ENCODE measurements at regions not wholly inside any gene's neighbourhood (a gene's known extent, or its start where the extent isn't known, plus 50 kb on each side); places are given as distances from the start of the nearest gene placed in this dataset.

DNA sequence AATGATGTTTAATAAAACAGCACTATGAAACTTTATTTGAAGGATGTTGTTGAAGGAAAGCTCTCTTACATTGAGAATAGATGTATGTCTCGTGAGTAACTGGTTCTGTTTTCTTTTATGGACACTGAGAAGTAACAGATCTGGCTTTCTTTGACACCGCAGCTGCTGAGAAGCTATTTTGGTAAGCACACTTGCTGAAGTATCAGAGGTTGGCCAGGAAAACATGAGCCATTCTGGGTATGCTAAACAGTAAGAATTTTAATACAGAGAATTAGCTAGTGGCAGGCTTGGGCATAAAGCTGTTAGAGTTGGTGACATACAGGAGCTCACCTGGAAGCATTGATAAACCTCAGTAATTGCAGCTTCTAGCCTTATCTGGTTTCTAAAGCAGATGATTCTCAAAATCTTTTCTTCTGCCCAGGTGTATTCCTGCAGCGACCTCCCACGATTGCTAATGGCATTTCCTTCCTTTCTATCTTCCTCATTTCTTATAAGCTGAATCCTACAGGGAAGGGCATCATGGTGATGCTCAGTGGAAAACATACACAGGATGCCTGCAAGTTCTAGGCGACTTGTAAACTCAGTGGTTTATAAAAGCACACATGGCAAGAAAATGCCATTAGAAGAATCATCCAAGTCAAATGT is 291.6 kb upstream of the SLC16A7 start:
- no peak overlapping the region for H3K27ac ChIP-seq (ENCODE audit: low read length)
- H2AFZ ChIP-seq (ENCODE audit: low read length) = no peak overlapping the region

DNA sequence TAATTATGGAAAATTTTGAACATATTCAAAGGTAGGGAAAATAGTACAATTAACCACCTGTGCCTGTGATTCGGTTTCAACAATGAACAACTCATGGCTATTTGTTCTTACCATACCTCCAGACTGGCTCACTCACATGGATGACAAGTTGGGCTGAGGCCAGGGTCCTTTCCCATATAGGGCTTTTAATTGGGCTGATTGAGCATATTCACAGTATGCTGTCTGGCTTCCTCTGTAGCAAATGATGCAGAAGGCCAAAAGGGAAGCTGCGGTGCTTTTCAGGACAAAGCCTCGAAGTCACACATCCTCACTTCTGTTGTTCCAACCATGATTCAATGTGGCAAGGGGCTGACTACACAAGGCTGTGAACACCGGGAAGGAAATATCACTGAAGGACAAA is 297.5 kb upstream of the SLC16A7 start:
- no peaks in the 10 kb centered on the region for H3F3A ChIP-seq (ENCODE audit: insufficient read depth, low read length)
- no peaks in the 10 kb centered on the region for H3K4me1 ChIP-seq (ENCODE audit: low read length)
- no peak overlapping the region for H3K4me2 ChIP-seq (ENCODE audit: low read depth, low read length)
- no peaks in the 10 kb centered on the region for H3K27me3 ChIP-seq (replicated peaks; ENCODE audit: insufficient read depth, low read length)
- no peak for DNase-seq
- no peak for TF ChIP-seq EZH2phosphoT487 (IDR thresholded peaks at IDR 0.05; ENCODE audit: low read length)
- no peak for TF ChIP-seq EZH2 (optimal IDR thresholded peaks at IDR 0.05; ENCODE audit: low read depth, low read length)
- TF ChIP-seq, protein P1, sequence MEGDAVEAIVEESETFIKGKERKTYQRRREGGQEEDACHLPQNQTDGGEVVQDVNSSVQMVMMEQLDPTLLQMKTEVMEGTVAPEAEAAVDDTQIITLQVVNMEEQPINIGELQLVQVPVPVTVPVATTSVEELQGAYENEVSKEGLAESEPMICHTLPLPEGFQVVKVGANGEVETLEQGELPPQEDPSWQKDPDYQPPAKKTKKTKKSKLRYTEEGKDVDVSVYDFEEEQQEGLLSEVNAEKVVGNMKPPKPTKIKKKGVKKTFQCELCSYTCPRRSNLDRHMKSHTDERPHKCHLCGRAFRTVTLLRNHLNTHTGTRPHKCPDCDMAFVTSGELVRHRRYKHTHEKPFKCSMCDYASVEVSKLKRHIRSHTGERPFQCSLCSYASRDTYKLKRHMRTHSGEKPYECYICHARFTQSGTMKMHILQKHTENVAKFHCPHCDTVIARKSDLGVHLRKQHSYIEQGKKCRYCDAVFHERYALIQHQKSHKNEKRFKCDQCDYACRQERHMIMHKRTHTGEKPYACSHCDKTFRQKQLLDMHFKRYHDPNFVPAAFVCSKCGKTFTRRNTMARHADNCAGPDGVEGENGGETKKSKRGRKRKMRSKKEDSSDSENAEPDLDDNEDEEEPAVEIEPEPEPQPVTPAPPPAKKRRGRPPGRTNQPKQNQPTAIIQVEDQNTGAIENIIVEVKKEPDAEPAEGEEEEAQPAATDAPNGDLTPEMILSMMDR (IDR thresholded peaks at IDR 0.05; ENCODE audit: low read length) = no peak
- H3K79me2 ChIP-seq (ENCODE audit: low read length) = no peaks in the 10 kb centered on the region
- no peak overlapping the region for H3K4me3 ChIP-seq (ENCODE audit: low read length)
- no peak overlapping the region for H3K9ac ChIP-seq (ENCODE audit: low read length)
- no peaks in the 10 kb centered on the region for H4K20me1 ChIP-seq (ENCODE audit: insufficient read depth, low read length)
- H3K27ac ChIP-seq (ENCODE audit: low read length) = no peak overlapping the region
- no peak overlapping the region for H2AFZ ChIP-seq (ENCODE audit: low read length)
- no peaks in the 10 kb centered on the region for H3K36me3 ChIP-seq (replicated peaks; ENCODE audit: insufficient read depth, low read length)
- no peaks in the 10 kb centered on the region for H3K9me3 ChIP-seq (replicated peaks; ENCODE audit: insufficient read depth, low read length)
- no peaks in the 10 kb centered on the region for H3K9me2 ChIP-seq (replicated peaks; ENCODE audit: insufficient read depth, low read length)

More for the DNA sequence above, 291.6 kb upstream of the SLC16A7 start:
- Histone ChIP-seq H3K27me3 (replicated peaks; ENCODE audit: insufficient read depth, low read length) (no peaks in the 10 kb centered on the region), H3F3A (ENCODE audit: insufficient read depth, low read length) (no peaks in the 10 kb centered on the region), H3K79me2 (ENCODE audit: low read length) (no peaks in the 10 kb centered on the region), H3K36me3 (replicated peaks; ENCODE audit: insufficient read depth, low read length) (no peaks in the 10 kb centered on the region), H4K20me1 (ENCODE audit: insufficient read depth, low read length) (no peaks in the 10 kb centered on the region), H3K4me1 (ENCODE audit: low read length) (no peaks in the 10 kb centered on the region), H3K9ac (ENCODE audit: low read length) (no peak overlapping the region), H3K9me3 (replicated peaks; ENCODE audit: insufficient read depth, low read length) (no peaks in the 10 kb centered on the region), H3K9me2 (replicated peaks; ENCODE audit: insufficient read depth, low read length) (no peaks in the 10 kb centered on the region), H3K4me2 (ENCODE audit: low read depth, low read length) (no peak overlapping the region), H3K4me3 (ENCODE audit: low read length) (no peak overlapping the region)
- TF ChIP-seq EZH2 (optimal IDR thresholded peaks at IDR 0.05; ENCODE audit: low read depth, low read length) (no peak), EZH2phosphoT487 (IDR thresholded peaks at IDR 0.05; ENCODE audit: low read length) (no peak)
- TF ChIP-seq, protein P1 (IDR thresholded peaks at IDR 0.05; ENCODE audit: low read length) = no peak
- no peak for DNase-seq

DNA sequence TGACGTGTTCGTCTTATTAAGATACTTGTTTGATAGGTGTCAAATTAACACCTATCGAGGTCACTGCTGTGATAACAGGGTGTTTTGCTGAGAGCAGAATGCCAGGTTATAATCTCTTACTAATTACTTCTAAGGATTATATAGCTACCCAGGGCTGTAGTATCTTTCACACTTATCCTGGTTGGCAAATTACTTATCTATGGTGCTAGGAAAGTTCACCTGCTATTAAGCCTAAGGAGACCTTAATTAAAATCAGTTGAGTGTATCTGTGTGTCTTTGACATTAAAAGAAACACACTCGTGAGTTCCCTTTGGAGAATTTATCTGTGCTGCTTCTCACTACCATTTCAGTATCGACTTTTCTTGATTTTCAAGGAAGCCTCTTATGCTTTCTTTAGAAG is 301.6 kb upstream of the SLC16A7 start:
- no peaks in the 10 kb centered on the region for H4K20me1 ChIP-seq (ENCODE audit: insufficient read depth, low read length)
- no peaks in the 10 kb centered on the region for H3K9me2 ChIP-seq (replicated peaks; ENCODE audit: insufficient read depth, low read length)
- H2AFZ ChIP-seq (ENCODE audit: low read length) = no peak overlapping the region
- no peaks in the 10 kb centered on the region for H3F3A ChIP-seq (ENCODE audit: insufficient read depth, low read length)
- H3K36me3 ChIP-seq (replicated peaks; ENCODE audit: insufficient read depth, low read length) = no peaks in the 10 kb centered on the region
- DNase-seq = no peak
- no peaks in the 10 kb centered on the region for H3K27me3 ChIP-seq (replicated peaks; ENCODE audit: insufficient read depth, low read length)
- no peak overlapping the region for H3K27ac ChIP-seq (ENCODE audit: low read length)
- H3K79me2 ChIP-seq (ENCODE audit: low read length) = no peaks in the 10 kb centered on the region
- no peak overlapping the region for H3K4me3 ChIP-seq (ENCODE audit: low read length)
- no peak overlapping the region for H3K4me2 ChIP-seq (ENCODE audit: low read depth, low read length)
- no peak overlapping the region for H3K9ac ChIP-seq (ENCODE audit: low read length)
- H3K9me3 ChIP-seq (replicated peaks; ENCODE audit: insufficient read depth, low read length) = no peaks in the 10 kb centered on the region
- TF ChIP-seq EZH2phosphoT487 (IDR thresholded peaks at IDR 0.05; ENCODE audit: low read length) (no peak), EZH2 (optimal IDR thresholded peaks at IDR 0.05; ENCODE audit: low read depth, low read length) (no peak)
- TF ChIP-seq, protein P1 (IDR thresholded peaks at IDR 0.05; ENCODE audit: low read length) = no peak
- H3K4me1 ChIP-seq (ENCODE audit: low read length) = no peaks in the 10 kb centered on the region

All from MM.1S (cell line).